NOMO-1 treated with DMSO at 0.1 percent for 48 hours (cell line): ENCODE measurements at regions not wholly inside any gene's neighbourhood (a gene's known extent, or its start where the extent isn't known, plus 50 kb on each side); places are given as distances from the start of the nearest gene placed in this dataset.

Experiments used
- DNase-seq: peaks from one replicate; lab custom pipeline; 2025; ENCODE audit not compliant: unreplicated experiment; lab: John Stamatoyannopoulos, UW

DNA sequence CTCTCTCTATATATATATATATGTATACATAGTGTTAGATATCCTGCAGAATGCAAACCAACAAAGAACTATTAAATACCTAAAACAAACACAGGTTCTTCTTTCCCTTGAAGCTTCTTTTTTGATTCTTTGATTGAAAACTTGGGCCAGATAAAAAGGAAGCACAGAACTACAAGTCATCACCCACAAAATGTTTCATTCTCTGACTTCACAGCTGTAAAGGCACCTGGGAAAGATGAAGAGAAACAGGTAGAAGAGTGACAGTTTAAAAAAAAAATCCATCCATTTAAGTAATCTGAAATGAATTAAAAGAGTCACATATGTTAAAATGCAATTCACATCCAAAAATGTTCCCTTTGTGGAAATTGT is 90.7 kb upstream of the FNDC3A start:
- DNase-seq: no peak

DNA sequence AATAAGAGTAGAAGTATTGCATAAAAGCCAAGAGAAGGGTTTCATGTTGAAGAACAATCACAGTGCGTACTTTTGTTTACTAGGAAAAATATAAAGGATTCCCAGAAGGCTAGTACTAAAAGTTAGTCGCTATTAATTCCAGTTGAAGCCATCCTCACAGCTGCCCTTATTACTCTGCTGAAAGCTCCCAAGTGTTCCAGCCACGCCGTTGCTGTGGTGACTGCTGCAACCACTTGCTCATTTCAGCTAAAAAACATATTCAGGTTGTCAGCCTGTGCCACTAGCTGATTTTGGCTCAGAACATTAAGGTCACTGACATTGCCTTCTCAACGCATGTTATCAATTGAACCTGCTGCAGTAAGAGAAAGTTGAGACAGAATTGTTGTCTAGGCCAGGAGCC is 87.1 kb upstream of the FNDC3A start:
- DNase-seq: no peak

DNA sequence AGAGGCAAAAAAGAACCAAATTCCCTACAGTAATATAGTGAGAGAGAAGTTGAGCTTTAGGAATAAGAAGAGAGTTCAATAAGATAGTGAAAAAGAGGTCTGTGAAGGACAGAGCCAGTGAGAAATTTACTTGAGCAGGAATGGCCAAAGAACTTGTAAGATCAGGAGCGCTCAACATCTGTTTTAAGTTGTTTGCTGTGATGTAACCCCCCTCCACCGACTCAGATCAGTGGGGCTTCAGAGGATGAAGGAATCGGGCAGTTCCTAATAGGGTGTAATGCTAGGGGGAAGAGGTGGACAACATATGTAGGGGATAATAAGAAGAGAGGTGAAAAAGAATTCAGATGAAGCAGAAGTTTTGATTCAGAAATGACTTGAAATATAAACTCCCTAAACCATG is 85.3 kb upstream of the FNDC3A start:
- DNase-seq: no peak

DNA sequence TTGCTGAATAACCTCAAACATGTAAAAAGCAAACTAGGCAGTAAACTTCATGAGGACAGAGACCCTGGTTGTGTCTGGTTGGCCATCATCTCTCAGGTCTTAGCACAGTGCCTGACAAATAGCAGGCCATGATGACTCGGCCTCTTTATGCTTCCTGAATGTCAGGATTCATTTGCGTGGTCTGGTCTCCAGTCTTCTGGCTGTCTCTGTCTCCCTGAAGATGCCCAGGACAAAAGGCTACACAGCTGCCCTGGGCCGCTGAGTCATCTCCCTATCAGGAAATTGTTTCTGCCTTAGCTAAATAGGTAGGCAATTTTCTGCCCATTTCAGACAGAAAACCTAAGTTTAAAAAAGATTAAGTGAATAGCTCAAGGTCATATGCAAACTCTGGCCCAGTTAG is 84.1 kb upstream of the FNDC3A start:
- no peak for DNase-seq

DNA sequence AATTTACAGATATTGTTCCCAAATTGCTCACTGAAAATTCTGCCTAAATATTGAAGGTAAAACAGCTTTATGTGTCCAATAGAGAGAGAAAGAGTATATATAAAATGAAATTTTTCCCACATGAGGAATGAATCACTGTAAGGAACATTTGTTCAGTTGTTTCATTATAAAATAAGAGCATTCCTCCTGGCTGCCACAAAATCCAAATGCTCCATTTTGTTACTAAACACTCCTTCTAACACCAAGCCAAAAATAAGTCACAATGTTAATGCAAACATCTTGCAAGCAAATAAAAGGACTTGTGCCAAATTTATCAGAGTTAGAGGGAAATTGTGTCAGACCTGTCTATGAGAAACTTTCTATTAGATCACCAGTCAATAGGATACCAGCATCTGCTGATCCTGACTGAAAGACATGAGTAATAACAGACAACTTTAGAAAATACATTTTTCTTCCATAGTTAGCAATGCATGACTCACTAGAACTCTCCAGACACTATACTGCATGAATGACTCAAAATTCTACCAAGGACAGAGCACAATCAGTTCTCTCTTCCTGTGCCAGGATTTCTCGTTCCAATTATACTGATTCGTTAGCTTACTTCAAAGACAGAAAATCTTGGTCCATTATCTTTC is 83.5 kb upstream of the FNDC3A start:
- DNase-seq: peak; percentile 25

DNA sequence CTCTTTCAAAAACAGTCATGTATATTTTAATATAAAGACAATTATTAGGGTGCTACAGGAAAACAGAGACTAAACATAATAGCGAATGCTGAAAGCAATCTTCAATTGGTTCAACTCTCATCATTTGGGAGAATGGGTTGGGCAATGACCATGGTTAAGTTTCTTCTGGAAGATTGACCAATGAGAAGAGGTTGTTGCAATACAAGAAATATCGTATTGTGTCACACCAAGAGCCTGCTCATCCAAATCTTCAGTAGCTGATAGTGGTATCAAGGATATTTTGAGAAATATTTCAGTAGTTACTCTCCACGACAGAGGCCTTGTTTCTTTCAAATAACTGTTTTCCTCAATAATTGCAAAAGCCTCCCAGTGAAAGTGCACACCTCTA is 83.0 kb upstream of the FNDC3A start:
- DNase-seq: no peak

DNA sequence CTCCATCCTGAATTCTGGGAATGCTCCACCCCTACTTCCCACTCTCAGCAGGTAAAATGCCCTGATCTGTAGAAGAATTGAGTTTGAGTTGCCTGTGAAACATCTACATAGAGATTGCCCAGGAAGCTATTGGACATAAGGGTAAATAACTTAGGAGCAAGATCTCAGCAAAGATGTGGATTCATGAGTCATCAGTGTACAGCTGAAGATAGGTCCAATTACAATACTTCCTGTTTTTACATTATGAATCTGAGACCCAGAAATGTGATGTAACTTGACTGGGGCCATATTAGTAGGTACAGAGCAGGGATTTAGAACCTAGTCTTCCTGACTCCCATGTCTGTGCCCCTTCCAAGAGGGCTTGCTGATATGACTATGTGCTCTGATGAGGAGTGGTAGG is 79.4 kb upstream of the FNDC3A start:
- DNase-seq: peak; percentile 83

DNA sequence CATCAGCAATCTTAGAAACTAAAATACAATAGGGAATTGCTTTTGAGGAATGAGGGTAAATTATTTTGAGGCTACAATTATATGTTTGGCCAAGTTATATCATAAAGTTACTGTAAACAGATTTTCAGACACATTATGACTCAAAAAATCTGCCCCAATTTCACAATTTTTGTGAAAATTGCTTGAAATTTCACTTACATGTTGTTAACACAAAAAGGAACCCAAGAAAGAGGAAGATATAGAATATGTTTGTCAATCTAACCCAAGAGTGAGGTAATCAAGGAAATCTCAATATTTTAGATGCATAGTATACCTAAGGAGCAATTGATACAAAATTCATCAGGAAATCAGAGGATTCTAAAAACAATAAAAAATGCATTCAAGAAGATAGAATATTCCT is 73.9 kb upstream of the FNDC3A start:
- peak; percentile 88 for DNase-seq

DNA sequence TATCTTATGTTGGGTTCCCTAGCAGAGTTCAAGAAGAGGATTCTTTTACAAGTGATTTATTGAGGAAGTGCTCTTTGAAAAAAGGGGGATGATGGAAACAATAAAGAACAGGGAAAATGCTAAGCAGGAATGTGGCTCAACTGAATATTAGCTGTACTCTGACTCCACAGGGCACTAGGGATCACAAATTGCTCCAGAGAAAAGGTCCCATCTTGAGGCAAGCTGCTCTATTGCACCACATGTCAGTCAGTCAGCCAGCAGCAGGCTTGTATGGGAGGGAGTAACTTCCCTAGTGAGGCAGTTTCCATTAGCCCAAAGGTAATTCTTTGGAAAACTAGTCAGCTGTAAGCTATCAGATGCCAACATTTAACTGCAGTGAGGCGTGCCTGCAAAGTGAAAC is 73.3 kb upstream of the FNDC3A start:
- DNase-seq: peak; percentile 45

DNA sequence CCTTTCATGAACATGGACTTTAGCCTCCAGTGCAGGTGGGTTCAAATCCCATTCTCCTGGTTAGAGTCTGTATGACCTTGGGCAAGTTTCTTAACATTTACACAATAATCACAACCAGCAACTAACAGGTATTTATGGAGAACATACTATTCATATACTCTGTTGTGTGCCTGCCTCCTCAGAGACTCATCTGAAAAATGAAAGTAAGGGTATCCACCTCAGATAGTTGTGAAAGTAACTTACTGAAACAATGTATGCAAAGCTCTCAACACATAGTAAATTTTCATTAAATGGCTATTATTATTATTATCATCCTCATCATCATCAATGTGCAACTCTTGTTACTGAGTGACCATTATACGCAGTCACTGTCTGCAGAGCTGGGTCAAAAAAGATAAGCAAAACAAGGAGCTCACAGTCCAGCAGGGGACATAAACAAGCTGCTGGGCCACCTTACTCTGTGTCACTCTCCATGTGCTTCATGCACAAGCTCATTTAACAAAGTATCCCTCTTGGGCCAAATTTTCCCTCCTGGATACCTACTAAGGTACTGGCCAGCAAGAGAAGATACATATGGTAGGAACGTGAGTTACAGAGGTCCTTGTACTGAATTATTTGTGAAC is 70.9 kb upstream of the FNDC3A start:
- no peak for DNase-seq

DNA sequence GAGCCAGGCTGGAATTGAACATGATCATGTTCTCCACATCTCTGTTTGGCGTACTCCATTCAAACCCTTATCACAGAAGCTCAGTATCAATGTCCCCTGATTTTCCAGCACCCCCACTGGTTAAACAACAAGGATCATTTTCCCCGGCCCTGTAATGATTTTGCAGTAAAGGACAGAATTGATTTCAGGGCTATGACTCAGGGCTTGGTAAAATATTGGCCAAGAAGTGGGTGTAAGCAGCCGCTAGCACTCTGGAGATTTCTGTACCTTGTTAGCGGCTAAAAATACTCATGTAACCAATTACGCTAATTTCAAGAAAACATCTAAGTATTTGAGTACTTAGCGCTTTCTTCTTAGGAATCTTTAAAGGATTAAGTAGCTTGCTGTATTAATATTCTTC is 69.5 kb upstream of the FNDC3A start:
- no peak for DNase-seq

DNA sequence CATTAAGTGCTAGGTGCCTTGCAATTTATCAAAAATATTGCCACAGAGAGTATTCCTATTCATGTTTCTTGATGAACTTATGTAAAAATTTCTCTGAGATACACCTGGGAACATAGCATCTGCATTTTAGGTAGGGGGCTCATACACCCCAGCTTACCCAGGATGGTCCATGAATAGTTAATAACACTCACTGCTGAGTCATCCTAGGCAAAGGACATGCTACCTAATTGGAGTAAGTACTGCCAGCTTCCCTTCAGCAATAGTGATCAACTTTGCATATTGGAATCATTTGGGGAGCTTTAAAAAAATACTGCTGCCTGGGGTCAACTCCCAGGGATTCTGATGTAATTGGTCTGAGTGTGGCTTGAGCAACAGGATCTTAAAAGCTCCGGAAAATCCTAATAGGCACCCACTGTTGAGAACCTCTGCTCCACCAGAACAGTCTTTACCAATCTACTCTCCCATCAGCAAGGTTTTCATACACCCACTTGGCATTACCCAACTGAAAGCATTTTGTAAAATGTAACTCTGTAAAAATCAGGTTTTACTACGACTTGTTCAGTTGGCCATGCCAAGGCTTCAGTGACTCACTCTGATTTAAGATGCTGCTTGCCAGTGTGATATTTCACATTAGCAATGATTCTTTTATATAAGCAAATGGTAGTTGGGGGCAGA is 67.2 kb upstream of the FNDC3A start:
- no peak for DNase-seq

DNA sequence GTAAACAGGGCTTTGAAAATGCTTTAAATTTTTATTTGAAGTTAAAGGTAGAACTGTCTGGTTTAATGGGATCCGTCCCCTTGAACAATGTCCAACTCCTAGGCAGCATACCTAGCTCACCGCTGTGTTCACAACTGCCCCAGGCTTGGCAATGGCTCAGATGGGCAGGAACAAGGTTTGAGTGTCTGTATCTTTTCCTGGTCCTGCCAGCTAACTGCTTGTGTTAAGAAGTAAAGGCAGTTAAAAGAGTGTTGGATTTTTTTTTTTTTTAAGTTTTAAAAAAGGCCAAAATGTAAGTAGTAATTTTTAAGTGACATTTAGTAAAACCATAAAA is 66.7 kb upstream of the FNDC3A start:
- DNase-seq: no peak

DNA sequence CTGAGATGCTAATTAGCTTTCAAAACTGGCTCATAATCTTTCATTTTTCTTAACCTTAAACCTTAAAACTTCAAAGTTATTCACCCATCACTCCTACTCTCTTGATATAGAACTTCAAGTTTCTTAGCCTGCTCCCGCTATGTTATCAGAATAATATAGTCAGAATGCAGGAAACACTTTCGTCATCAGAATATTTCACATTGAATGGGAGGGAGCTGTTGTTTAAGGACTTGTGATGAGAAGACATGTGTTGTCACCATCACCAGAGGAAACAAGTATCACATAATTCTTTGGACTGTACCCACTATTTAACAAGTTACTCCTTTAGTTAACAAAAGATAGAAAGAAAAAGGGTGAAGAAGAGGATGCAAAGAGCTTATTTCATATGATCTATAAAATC is 65.0 kb upstream of the FNDC3A start:
- no peak for DNase-seq

DNA sequence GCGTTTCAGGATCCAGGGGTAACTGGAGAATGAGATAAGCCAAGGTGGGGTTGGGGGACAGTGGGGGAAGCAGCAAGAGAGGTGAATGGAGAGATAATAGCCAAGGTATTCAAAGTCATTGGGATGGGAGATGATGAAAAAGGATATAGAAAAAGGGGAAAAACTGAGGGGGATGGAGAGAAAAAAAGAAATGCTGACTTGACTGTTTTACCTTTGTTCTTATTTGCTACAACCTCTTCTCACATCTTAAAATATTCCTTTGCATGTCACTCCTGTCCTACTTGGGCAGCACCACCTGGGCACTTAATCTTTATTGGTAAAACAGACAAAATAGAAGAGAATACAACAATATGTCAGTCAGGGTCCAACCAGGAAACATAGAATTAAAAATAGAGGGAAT is 56.0 kb upstream of the FNDC3A start:
- DNase-seq: no peak

DNA sequence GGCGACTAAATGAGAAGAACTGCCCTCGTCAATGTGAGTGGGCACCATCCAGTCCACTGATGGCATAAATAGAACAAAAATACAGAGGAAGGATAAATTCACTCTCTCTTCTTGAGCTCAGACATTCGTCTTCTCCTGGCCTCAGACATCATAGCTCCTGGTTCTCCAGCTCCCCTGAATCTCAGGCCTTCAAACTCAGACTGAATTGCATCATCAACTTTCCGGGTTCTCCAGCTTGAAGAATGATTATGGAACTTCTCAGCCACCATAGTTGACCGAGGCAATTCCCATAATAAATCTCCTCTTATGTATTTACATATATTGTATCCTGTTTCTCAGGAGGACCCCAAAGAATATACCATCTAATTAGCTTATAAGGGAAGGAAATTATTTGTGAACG is 55.0 kb upstream of the FNDC3A start:
- no peak for DNase-seq

DNA sequence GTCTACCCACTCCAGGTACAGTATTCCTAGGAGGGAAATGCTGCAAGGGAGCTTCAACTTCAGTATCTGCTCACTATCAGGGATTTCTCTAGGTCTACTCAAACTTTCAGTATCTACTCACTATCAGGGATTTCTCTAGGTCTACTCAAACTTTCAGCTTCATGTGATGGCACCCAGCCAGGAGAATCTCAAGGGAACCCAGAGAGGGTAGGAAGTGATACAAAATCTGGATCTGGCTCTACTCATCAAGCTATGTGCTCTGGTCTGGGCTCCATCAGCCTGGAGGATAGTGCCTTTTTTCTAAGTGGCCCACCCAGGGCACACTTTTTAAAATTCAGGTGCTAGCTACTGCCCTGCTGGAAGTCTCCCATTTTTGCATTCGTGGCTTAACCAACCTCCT is 52.3 kb upstream of the FNDC3A start:
- DNase-seq: no peak

DNA sequence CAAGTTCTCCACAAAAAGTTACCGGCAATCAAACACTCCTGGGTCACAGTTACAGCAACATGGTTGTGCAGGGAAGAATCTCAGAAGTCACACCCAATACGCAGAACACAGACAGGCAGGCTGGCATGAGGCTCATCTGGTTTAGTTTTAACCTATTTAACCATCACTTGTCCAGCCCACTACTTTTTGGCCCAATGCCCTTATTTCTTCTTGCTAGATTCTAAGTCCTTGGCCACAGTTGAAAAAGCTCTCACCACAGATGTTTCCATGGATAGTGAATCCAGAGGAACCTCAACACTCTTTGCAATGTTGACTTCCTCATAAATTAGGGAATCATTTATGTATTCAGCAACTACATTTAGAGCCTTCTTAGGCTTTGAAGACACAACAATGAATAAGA is 50.7 kb upstream of the FNDC3A start:
- DNase-seq: no peak
